ENCODE measurements at regions not wholly inside any gene's neighbourhood (a gene's known extent, or its start where the extent isn't known, plus 50 kb on each side); places are given as distances from the start of the nearest gene placed in this dataset.
A peak's percentile ranks its signal among the peaks of the same experiment; 100 is the strongest.

DNA sequence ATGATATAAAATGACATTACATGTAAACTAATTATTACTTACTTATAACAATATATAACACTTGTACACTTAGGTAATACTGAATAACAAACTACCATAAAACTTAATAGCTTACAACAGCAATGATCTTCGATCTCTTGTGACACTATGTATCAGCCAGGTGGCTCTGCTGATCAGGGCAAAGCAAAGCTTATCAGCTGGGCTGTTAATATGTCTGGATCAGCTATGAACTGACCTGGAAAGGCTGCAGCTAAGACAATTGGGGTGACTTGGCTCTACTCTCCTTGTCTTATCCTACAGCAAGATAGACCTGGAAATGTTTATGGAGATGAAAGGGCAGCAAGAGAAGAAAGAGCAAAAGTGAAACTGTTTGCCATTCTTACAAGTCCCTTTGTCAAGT lies 511.3 kb downstream of the TLR4 start:
- DNase-seq = no peak

DNA sequence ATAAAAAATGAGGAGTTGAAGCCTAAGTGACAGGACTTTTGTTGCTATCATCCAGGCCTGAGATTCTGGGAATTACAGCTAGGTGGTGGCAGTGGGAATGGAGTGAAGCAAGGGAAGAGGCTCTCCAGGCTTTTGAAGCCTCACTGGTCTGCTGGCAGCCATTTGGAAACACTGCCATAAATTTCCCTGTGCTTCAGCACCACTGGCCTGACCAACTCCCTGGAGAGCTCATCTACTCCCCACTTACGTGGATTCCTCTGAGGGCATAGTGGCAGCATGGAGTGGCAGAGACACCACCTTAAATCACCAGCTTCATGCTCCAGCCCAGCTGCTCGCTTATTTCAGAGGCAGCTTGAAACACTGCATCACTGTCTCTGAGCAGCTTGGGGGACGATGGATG lies 518.2 kb downstream of the TLR4 start:
- peak; percentile 60 for DNase-seq

DNA sequence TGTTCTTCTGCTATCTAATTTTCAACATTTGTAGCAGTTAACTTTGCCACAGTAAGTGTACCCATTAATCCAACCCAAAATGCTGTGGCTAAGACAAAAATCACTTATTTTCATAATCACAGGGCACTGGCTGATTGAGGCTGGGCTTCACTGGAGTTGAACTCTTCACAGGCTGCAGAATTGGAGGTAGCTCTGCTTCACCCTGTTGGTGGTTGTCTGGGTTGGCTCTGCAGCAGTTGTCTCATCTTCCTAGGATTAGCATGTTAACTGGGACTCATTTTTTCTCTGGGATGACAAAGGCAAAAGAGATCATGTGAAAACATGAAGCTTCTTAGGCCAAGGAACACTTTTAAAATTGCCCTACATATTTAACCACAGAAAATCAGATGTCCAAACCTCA lies 518.9 kb downstream of the TLR4 start:
- DNase-seq = no peak

DNA sequence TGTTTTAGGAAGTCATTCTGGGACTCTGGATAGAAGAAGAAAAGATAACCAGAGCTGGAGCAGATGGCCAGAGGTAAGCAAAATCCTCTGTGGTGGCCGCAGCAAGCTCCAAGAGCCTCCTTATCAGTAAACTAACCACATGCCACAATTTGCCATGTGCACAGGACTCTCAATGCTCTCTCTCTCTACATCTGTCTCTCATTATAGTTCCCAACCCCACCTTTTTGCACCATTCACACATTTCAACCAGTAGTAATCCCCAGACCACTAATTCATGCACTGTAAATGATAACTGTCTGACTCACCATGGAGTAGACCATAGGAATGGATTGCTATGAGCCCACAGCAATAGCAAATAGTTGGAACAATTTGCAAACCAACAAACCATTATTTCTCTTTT lies 526.1 kb downstream of the TLR4 start:
- DNase-seq = peak; percentile 5

DNA sequence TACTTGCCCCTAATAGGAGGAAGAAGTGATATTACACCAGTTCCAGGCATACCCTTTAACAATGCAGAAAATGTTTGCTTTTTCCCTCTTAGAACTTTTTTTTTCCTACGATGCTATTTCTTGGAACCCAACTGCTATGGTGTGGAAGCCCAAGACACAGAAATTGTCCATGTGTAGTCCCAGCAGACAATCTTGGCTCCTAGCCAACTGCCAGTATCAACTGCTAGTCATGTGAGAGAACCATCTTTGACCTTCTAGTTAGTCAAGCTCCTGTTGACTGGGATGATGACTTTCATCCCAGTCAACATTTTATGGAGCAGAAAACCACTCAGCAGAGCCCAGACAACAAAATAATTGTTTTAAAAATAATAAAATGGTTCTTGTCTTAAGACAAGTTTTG lies 532.4 kb downstream of the TLR4 start:
- DNase-seq = no peak

DNA sequence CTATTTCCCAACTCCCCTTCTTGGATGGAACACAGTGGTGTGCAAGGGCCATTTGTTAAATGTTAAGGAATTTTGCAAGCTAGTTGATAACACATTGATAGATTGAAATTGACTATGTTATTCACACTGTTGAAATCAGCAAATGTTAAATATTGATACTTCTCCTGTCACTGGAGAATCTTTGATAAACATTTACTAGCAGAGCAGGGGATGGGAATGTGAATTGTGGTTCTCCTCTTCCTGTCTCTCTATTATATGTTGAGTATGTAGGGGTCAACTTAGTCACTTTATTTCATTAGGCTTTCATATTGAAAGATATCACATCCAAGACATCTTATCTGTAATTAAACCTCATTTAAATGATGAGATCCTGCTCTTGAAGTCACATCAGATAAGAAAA lies 533.9 kb downstream of the TLR4 start:
- DNase-seq = no peak

DNA sequence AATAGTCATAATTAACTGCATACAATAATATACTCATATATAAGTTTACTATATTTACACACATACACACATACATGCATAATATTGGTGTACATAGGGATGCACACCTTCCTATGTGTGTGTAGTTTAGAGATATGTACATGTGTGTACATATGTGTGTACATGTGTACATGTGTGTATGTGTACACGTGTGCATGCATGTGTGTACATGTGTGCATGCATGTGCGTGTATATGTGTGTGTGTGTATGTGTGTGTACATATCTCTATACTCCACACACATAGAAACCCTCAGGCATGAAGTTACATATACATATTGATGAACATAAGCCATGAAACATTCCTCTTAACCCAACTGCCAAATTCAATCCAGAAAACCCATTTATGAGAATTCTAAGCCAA lies 547.8 kb downstream of the TLR4 start:
- DNase-seq = no peak

DNA sequence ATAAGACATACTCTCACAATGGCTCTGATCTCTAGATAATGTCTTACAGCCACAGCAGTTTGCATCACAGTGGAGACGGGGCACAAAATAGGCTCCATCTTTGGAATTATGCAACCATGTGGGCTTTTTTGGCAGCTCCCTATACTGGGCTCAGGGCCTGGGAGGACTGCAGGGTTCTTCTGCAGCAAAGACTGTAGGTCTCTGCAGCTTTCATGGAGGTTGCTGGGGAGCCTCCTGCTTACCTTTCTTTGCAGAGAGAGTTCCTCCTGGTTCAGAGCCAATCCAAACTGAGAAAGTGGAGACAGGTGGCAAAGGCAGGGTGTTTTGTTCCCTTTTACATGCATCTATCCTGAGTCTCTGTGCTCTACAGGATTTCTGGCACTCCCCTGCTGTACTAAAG lies 558.0 kb downstream of the TLR4 start:
- DNase-seq = no peak

DNA sequence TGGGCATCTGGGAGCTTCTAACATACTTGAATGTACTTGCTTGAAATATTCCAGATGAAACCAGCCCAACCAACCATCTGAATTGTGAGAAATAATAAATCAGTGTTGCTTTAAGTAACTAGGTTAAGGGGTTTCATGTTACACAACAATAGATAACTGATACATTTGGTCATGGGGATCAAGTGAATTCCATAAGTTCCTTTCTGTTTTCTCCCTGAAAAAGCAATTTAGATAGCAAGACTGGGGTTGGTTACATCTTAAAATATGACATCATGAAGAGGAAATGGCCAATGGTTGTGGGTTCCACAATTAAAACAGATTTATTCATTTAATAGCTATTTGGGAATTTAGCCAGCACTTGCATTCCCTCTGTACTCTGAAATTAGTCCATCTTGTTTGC lies 559.7 kb downstream of the TLR4 start:
- no peak for DNase-seq

DNA sequence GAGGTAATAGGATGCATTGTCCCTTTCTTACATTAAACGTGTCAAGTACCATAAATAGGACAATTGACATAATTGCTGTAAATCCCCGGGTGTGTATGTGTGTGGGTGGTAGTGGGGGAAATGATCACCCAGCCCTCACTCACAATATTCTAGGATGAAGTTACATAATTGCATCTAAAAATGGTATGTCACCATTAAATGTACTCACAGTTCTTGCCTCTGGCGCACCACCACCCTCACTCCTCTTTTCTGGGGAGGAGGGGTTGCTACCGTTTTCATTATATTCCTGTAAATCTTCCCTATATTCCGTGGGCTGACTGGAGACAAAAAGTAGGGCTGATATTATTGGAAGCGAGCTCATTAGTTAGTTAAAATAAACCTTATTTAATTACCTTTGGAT lies 563.8 kb downstream of the TLR4 start:
- no peak for DNase-seq

DNA sequence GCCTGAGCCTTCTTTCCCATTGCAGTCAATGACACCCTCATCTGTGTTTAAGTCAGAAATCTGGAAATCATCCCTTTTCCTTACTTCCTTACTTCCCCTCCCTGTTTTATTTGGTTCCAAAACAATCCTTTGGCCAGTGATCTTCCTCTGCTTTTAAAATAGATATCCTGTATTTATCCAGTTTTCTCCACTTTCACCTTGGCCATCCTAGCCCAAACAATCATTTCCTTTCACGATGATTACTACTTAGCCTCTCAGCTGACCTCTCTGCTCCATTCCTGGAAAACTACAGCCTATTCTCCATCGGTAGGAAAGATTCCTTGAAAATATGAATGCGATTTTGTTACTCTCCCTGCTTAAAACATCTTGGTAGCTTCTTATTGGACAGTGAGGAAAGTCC lies 565.4 kb downstream of the TLR4 start:
- DNase-seq = no peak

DNA sequence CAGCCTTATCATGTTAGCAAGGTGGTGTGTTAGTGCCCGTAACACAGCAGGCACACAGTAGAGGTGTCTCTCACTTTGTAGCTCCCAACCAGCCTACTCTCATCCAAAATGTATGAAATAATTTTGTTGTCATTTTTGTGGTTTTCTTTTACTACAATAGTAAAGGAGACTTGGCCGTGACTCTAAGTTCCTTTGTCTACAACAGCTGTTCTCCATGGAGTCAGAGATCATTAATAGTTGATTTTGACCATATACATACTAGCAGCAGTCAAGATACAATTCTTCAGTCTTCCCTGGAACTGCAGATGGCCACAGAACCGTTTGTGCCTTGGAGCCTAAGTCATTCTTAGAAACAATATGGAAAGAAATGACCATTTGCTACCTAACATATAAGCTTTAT lies 567.1 kb downstream of the TLR4 start:
- DNase-seq = no peak

DNA sequence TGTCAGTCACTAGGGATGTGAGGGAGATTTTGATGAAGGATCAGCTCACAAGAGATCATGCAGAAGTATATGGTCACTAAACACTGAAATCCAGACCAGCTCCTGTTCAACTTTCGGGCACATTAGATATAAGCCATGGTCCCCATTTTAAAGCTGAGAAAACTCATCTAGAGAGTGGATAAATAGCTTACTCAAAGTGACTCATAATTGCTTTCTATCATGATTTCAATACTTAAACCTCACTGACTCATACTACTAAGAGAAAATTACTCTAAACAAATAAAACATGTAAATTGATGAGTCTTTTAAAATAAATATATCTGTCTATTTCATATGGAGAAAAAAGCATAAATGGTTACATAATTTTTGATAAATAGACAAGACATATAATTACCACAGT lies 567.7 kb downstream of the TLR4 start:
- DNase-seq = no peak

DNA sequence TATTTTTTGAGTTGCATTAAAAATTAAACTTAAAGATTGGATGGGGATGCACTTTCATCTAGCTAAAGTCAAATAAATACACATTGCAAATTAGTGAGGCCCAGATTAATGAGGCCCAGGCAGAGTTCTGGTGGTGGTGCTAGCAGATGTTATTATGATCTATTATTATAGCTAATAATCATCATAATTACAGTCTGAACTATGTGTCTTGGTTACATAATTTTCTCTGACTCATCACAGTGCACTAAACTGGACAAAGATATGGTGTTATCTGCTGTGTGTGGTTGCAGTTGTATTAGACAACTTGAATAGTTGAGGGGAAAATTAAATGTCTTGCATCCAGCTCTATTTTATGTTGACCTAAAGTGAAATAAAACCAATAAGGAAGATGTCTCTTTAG lies 568.8 kb downstream of the TLR4 start:
- no peak for DNase-seq

DNA sequence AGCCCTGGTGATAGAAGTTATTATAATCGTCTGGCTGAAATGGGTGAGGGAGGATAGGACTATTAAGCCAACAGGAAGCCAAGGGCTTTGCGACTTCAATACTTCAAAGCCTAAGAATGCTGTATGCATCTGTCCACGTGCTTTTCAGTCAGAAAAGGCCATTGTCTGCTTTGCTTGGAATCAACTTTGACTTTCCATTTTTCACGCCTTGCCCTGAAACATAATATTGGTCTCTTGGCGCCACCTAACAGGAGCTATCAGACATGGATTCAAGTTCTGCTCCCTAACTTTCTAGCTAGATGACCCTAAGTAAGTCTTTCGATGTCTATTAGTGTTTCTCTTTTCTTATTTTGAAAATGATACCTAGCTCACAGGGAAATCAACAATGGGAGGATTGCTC lies 572.6 kb downstream of the TLR4 start:
- no peak for DNase-seq

DNA sequence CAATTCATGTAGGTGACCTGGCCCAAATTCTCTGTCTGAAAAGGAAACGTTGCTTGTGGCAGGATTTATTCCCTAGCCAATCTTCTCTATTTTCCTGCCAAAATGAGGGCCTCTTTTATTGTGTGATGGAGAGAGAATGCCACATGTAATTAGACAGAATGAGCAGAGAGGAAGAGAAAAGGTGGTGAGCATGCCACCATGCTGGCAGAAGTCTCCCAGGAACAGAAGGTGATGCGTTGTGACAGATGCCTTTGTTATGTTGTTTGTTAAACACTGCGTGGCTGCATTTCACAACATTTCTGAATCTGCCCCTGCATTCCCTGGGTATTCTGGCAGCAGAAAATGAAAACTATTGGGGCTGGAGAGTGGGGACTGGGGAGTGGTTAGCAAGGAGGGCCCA lies 577.6 kb downstream of the TLR4 start:
- no peak for DNase-seq

DNA sequence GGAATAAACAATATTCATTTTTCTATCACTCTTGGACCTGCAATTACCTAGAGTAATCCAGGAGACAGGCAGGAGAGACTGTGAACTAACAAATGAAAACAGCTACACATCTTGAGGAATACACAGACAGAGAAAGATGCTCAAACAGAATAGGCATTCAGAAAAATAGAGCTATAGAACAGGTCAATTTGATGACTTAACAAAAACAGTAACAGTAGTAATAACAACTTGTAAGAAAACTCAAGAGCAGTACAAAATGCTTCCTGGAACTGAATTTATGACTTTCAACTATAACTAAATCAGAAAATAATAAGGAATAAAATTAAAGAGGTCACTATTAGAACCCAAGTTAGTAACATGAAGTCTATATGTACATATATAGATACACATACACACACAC lies 579.3 kb downstream of the TLR4 start:
- no peak for DNase-seq

DNA sequence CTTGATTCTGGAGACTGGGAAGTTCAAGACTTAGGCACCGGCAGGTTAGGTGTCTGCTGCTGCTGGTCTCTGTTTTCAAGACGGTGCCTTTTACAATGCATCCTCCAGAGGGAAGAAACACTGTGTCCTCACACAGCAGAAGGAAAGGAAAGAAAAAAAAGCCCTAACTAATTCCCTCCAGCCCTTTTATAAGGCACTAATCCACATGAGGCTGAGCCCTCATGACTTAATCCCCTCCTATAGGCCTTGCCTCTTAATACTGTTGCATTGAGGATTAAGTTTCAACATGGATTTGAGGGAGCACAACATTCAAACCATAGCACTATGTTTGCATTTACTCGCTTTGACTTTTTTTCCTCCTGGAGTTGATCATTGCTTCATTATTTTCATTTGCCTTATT lies 585.9 kb downstream of the TLR4 start:
- peak; percentile 96 for DNase-seq

DNA sequence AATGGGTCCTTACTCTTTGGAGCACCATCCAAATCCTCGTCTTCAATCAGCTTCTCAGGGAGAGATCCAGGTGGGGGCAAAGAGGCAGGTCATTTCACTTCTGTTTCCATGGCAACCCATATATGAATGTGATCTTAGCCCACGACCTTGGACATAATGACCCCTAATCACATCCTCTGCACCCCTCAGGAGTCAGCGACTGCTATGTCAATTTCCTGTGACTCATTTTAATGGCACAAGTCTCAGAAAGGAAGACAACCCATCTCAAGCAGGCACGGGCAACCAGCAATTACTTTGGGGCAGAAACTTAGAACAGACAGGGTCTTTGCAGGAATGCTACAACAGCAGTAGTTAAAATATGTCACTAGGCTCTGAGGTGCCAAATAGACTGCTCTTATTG lies 591.2 kb downstream of the TLR4 start:
- DNase-seq = no peak

DNA sequence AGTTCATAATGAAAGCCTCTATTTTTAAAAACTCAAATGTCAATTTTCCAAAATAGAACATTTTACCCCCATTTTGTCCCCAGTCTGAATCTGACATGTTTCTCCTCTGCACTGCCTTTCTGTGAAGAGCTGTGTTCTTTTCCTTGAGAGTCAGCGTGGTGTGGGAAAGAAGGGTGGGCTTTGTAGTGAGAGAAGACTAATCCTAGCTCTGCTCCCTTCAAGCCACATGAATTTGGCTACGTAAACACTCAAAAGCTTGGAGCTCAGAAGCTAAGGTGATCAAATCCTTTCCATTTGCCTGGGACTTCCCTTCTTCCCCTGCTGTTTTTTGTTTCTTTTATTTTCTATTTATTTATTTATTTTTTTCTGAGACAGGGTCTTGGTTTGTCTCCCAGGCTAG lies 598.5 kb downstream of the TLR4 start:
- DNase-seq = no peak

DNA sequence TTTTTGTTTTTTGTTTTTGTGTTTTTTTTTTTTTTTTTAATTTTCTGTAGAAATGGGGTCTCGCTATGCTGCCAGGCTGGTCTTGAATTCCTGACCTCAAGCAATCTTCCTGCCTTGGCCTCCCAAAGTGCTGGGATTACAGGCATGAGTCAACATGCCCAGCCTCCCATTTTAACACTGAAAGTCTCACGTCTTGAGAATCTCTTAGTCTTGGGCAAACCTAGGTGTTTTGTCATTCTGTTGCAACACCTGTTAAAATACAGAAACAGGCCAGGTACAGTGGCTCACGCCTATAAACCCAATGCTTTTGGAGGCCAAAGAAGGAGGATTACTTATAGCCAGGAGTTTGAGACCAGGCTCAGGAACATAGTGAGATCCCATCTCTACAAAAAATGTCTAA lies 599.0 kb downstream of the TLR4 start:
- DNase-seq = no peak

DNA sequence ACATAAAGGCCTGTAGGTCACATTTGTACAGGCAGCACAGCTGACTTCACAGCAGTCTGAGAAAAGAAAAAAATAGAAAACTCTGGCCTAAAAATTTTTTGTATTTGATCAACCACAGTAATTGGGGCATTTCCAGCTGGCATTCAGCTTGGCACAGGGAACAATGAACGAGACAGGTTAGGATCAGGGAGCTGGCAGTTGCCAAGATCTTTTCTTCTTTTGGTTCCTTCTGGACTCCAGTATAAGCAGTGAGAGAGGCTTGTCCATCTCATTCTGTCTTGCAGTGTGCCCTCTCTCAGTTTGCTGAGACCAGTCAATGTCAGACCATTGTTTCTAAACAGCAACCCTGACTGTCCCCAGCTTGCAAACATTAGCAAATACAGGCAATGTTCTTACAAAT lies 601.1 kb downstream of the TLR4 start:
- no peak for DNase-seq

DNA sequence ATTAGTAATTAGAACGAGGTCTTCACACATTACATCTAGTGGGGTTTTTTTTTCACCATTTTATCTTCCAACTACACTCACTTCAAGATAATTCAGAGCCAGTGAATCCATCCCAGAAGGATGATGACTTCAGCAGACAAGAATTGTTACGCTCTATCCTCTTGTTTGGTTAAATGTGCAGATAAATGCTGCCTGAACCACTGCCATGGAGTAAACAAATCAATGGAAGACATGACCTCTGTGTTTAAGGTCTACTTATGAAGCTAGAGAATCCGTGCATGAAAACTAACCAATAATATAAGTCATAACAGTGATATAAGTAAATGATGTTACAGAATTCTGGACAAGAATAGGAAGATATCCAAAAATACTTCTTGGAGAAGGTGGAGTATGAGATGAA lies 602.6 kb downstream of the TLR4 start:
- no peak for DNase-seq

DNA sequence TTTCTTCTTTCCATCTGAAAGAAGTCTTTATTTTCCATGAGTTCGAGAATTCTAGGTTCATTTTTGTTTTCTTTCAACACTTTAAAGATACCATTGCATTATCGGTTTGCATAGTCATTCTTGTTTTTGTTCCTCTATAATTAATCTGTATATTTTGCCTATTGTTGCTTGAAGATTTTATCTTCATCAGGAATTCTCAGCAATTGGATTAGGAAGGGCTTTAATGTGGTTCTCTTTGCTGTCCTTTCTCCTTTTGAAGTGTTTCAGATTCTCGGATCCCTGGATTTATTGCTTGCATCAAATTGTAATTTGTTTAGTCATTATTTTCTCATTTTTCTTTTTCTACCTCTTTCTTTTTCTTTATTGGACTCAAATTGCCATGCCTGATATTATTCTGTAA lies 609.8 kb downstream of the TLR4 start:
- DNase-seq = no peak

DNA sequence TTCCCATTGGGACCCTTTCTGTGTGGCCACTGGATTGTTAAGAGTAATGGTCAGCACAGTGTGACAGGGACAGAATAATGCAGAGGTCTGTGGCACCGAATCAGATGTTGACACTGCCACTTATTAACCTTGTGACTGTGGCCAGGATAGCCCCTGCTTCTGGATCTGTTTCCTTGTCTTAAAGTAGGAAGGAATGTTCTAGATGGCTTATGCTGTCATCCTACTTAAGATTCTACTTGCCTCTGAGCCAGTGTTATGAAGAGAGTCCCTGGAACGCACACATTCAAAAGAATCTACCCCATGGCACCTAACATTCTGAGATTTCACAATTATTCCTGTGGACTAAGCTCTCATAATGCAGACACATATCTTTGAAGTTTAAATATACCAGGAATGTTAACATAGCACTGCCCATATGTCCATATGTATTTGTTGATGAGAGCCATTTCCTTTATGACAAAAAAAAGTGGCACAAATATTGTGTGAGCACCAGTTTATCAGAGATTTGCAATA lies 612.7 kb downstream of the TLR4 start:
- no peak for DNase-seq

DNA sequence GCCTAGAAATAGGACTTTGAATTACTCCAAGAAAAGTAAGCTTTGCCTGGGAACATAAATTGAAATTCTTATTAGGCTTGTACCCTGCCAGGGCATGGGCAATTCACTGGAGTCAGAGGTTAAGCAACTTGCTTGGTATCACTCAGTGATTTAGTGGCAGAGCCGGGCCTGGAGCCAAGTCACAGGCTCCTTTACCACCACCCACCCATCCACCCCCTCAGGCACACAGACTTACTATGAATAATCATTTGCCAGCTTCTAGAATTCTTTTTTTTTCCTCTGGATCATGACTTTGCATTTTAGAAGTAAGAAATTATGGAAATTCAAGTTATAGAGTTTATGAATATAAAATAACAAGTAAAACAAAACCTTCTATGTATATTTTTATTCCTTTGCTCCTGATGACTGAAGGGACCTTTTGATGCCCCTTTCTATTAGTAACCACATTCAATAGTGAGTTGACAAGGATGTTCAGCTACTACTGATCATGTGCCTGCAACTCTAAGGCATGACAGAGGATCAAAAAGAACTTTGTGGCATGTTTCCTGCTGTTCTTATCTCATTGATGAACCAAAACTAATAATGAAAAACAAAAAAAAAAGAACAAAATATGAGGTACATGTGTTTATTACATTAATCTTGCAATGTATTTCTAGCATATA lies 614.7 kb downstream of the TLR4 start:
- DNase-seq = no peak

All from NCI-H82 (cell line).